ENCODE measurements at regions not wholly inside any gene's neighbourhood (a gene's known extent, or its start where the extent isn't known, plus 50 kb on each side); places are given as distances from the start of the nearest gene placed in this dataset.
"Not testable (repeated sequence)": the region's sequence is repeated elsewhere in the genome, so short reads cannot be mapped to it uniquely, and the experiment has no call there.

DNA sequence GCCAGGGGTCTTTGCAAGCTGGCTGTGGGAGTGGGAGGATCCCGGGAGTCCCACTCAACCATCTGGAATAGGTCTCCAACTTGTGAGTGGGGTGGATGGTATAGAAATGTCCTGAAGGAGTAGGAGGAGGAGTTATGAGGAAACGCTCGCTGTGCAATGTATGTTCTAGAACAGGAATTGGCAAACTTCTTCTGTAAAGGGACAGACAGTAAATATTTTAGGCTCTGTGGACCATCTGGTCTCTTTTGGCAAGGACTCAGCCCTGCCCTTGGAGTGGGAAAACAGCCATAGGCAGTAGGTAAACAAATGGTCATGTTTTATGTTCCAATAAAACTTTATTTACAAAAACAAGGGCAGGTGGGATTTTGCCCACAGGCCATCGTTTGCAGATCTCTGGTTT is 149.2 kb downstream of the NPIPB5 start:
- no peak for DNase-seq

DNA sequence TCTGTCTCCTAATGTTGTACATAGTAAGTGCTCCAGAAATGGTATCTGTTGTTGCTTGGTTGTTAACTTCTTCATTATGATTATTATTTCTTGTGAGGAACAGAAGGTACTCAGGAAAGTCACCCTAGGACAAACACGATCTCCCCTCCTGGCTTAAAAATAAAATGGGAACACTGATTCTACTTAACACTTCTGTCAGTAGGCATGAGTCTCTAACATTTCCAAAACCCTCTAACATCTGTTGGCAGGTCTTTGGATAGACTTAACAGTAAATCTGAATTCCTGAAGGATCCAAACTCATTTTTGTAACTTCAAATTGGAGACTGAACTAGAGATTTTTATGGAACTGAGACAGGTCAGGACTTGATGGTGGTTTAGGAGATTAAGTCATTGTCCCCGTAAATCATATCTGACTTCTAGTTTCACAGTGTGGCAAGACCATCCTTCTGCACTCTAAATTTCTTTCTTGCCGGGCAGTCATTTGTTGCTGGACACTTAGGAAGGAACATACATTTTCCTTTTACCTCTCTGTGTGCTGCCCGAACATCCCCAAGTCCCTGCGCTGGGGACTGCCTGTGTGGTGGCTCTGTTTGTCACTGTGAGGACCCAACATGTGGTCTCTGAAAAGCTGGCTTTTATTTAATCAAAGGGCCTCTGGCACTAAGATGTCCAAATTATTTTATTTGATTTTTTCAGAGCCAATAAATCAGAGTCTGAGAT is 149.9 kb downstream of the NPIPB5 start:
- no peak for DNase-seq

DNA sequence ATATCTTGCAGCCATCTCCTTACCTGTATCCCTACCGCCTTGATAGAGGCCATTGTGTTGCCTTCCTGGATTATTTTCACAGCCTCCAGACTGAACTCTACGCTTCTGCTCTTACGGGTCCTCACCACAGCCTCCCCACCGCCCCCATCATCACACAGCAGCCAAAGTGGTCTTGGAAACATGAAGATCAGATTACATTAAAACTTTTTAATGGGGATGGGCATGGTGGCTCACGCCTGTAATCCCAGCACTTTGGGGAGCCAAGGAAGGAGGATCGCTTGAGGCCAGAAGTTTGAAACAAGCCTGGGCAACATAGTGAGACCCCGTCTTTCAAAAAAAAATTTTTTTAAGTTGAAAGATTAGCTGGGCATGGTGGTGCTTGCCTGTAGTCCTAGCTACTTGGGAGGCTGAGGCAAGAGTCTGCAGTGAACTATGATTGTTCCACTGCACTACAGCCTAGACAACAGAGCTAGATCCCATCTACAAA is 150.5 kb downstream of the NPIPB5 start:
- DNase-seq = no peak

DNA sequence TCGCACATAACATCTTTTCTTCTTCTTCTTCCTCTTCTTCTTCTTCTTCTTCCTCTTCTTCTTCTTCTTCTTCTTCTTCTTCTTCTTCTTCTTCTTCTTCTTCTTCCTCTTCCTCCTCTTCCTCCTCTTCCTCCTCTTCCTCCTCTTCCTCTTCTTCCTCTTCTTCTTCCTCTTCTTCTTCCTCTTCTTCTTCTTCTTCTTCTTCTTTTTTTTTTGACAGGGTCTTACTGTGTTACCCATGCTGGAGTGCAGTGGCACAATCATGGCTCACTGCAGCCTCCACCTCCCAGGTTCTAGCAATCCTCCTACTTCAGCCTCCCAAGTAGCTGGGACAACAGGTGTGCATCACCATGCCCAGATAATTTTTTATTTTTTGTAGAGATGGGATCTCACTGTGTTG is 151.0 kb upstream of the HS3ST2 start:
- not testable (repeated sequence) for DNase-seq

DNA sequence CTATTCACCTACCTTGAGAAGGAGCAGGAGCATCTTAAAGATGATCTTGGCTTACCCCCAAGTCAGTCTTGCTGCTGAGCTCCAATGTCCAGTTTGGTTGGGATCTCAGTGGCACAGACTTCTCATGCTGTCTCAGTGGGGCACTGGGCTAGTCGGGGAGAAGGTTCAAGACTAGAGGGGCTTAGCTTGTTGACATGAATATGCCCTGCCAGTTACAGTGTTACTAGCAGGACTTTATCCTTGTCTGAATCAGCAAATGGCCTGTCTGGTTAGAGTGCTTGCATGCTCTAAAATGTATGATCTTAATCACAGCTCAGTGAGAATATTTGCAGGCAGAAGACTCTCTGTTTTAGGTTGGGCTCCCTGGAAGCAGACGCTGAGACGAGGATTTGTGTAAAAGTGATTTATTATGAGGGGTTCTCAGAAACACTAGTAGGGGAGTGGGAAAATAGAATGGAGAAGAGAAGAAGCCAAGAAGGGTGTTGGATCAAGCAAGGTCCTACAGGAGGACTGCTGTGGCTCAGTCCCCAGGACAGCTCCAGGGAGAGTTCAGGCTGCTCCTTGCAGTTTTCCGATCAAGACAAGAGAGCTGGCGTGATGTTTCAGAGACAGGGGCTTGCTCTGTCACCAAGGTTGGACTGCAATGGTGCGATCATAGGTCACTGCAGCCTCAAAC is 150.4 kb upstream of the HS3ST2 start:
- DNase-seq = no peak

DNA sequence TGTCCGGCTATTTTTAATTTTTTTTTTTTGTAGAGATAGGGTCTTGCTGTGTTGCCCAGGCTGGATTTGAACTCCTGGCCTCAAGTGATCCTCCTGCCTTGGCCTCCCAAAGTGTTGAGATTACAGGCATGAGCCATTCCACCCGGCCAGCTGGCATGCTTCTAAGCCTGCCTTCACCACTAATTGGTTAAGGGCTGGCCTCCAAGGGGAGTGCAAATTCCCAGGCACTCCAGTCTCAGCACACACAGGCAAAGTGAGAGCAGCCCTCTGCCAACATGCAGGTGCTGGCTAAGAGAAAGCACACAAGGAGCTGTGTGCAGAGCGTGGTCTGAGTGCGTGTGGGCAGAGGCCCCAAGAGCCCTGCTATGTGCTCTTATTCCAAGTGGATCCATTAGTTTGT is 149.8 kb upstream of the HS3ST2 start:
- DNase-seq = no peak

DNA sequence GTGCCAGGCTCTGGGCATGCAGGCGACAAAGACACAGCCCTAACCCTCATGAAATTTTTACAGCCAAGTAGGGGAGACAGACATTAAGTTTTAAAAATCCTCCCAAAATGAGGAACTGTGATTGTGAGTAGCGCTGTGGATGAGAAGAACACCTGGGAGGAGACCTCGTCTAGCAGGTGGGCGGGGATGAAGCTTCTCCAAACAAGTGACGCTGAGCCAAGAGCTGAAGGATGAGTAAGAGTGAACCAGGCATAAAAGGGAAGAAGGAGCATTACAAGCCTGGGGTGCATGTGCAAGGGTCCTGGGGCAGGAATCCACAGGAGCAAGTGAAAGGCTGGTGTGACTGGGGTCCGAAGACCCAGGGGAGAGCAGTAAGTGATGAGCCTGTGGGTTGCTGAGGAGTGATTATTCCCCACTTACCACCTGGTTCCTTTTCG is 149.4 kb upstream of the HS3ST2 start:
- DNase-seq = no peak

DNA sequence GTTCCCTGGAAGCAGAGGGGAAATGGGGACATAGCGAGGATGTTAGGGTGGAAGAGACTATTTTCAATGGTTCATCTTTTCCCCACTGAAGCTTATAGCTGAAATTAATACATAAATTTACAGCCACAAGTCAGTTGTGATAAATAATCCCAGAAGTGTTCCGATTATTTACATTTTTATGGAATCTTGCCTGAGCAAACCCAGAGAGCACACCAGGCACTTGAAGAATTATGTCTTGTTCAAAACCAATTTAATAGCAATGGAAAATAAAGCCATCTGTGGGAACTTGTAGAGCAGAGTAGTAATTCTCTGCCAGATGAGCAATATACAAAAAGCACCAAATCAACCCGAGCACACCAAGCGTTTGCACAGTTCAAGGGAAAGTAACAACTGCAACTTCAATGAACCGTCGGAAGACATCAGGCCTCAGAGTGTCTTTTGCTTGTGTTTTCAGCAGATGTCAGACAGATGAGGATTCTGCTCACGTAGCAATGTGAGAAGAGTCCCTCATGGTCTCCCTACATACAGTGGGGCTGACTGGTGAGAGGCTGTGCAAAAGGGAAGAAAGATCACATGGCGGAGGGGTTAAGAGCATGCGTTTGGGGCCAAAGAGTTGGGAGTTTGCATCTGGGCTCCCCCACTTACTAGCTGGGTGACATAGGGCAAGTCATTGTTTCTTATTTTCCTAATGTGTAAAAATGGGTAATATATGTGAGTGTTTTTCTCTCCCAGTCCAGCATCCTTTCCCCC is 148.7 kb upstream of the HS3ST2 start:
- no peak for DNase-seq

DNA sequence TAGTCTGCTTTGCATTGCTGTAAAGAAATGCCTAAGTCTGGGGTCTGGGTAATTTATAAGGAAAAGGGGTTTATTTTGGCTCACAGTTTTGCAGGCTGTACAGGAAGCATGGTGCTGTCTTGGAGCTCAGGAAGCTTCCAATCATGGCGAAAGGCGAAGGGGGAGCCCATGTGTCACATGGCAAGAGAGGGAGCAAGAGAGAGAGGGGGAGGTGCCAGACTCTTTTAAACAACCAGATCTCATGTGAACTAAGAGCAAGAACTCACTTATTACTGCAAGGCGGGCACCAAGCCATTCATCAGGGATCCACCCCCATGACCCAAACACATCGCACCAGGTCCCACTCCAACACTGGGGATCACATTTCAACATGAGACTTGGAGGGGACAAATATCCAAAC is 148.2 kb upstream of the HS3ST2 start:
- no peak for DNase-seq

DNA sequence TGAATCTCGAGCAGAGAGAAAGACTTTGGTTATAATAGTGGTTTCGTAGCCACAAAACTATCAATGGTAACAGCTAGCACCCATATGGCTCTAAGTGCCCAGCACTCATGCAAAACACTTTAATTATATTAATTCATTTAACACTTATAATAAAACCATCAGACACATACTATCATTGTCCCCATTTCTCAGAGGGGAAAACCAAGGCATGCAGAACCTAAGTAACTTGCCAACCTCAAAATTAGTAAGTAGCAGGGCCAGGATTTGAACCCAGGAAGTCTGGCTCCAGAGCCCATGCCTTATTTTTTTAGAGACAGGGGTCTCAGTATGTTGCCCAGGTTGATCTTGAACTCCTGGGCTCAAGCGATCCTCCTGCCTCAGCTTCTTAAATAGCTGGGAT is 145.6 kb upstream of the HS3ST2 start:
- DNase-seq = no peak

DNA sequence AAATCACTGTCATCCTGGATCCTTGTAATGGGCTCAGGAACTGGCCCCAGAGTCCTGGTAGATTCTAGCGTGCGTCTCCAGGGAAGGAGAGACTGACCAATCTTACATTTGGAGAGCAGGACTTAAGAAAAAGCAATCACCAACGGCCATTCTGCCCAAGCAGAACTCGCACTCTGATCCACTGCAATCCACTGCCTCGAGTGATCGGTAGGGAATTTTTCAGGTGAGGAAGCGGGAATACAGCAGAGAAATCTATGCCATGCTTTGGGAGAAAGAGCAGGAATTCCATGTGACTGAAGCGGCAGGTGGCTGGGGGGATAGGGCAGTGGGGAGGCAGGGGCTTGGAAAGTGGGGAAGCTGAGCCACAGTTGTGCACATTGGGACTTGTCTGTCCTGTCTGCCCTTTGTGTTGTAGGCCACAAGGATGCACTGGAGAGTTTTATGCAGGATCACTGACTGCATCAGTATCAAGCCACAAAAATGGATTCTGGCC is 143.9 kb upstream of the HS3ST2 start:
- DNase-seq = no peak

DNA sequence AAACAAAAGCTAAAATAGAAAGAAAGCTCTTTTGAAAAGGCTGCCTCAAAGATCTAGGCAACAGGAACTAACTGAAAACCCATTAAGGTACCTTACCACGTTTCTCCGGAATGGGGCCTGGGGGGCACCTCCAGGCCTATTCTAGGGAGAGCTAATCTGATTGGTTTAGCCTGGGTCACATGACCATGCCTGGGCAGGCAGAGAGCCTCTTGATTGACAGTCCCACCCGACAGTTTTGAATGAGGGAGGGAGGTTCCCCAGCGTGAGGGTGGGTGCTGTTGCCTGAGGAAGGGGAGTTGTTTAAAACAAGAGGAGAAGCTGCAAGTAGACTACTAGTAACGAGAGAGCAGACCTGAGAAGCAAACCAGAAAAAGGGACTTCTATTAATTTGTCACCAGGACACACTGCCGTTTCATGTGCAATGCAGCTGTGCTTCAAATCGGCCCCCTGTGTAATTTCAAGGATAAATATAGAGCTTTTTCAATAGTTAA is 143.4 kb upstream of the HS3ST2 start:
- no peak for DNase-seq

DNA sequence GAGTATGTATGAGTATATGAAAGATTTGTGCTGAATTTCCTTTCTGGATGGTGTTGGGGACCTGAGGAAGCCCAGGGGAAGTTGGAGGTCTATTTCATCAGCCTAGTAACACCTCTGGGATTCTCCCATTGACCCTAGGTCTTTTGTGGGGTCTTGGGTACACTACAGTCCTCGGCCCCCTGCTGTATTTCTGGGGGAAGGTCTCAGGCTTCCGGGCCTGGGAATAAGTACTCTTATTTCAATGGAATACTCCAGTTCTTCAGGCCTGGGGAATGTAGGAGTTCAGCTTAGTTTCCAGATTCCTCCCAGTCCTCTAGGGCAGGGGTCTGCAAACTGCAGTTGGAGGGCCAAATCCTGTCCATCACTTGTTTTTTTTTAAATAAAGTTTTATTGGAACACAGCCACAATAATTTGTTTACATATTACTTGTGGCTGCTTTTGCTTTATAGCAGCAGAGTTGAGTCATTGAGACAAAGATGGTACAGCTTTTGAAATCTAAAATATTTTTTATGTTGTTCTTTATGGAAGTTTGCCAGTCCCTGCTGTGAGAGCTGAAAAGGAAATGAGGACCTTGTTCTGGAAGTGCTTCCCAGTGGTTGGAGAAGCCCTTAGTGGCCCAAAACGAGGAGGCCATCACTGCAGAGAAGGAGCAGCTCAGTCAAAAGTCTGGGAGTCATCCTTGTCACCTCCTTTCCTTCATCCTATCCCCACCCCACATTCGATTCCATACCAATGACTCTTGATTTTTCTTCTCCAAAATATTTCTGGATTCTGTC is 142.5 kb upstream of the HS3ST2 start:
- DNase-seq = no peak

DNA sequence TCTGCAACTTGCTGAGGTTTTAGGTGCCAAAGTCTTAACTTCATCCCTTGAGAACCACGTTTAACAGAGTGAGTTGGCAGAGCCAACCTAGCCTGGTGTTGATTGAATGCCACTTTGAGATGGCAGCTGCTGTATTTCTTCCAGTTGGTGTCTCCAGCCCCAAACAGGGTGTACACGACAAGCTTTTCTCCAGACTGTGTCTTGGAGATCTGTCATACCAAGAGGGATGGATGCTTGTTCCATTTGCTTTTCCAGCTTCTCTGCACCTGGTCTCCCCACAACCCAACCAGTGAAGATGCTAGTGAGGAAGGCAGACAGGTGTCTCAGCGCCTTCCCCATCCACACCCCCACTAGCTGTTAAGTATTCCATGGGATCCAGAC is 141.1 kb upstream of the HS3ST2 start:
- DNase-seq = no peak

DNA sequence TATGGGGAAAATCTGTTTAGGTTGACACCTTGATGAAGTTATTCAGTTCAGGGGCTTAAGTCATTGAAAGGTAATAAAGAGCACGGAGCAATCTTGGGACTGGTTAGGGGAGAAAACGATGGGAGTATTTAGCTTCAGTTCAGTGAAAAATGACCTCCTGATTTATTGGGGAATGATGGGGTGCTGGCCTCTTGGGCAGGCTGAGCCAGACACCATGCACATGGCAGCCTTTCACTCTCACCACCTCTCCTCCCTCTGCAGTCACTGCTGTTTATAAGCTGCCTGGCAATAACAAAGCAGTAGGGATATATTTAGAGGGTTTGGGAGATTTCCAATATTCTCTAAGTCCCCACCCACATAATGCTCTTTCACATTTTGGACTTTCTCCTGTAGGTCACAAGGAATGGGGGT is 140.5 kb upstream of the HS3ST2 start:
- no peak for DNase-seq

DNA sequence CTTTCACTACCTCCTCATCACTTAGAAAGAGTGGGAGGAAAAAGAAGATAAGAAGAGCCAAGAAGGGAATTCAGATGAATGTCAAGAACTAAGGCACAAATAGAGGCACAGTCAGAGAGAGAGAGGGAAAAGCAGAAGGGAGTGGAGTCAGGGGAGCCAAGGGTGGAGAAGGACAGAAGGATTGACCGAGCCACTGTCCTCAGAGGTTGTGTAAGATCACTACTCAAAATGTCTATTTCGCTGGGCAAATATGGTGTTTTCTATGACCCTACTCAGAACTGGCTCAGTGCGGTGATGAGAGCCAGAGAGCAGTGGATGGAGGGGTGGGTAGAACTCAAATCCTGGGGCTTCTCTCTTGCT is 139.2 kb upstream of the HS3ST2 start:
- DNase-seq = no peak

DNA sequence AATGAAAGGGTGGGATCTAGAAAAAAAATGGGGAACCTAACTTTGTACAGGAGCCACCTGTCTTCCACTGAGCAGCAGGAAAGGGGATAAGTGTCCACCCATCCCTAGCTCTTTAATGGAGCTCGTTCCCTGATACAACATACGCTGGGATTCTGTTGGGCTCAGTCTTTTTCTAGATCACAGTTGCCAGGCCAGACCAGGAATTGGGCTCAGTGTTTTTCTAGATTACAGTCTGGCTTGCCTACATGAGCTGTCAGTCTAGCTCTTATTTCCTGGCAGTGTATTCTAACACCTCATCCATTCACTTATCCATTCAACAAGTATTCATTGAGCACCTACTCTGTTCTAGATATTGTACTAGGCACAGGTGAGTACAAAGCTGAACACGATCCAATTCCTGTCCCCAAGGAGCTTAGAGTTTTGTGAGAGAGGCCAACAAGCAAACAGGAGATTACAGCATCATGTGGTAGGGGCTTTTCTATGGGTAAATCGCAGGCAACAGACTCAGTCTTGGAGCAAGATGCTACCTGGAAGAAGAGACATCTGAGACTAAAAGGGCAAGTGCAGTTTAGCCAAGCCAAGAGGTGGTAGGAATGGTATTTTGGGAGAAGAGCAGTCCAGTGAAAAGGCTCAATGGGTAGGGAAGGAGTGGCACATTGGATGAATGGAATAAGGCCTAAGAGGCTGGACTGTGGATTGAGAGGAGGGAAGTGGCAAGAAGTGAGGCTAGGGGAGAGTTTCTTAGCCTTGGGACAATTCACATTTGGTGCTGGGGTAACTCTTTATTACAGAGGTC is 138.0 kb upstream of the HS3ST2 start:
- DNase-seq = no peak

DNA sequence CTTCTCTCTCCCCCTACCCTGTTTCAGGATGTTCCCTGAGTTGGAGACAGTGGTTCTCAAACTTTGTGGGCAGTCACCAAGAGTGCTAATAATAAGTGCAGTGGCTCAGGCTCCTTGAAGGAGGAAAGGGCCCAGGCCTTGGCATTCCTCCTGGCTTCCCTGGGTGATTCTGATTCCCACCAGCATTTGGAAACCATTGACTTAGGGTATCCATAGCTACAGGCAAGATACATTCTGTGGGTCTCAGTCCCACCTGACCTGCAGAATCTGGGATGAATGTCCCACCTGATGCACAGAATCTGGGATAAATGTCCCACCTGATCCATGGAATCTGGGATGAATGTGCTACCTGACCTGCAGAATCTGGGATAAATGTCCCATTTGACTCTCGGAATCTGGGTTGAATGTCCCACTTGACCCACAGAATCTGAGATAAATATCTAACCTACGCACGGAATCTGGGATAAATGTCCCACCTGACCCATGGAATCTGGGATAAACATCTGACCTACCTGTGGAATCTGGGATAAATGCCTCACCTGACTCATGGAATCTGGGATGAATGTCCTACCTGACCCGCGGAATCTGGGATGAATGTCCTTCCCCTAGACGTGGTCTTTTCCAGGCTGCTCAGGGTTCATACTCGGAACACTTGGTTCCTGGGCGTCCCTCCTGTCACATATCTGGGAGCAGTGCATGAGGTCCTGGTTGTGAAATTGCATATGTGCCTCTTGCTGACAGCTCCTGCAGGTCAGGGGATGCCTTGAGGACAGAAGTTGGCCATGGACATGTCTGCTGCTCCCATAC is 136.7 kb upstream of the HS3ST2 start:
- no peak for DNase-seq

DNA sequence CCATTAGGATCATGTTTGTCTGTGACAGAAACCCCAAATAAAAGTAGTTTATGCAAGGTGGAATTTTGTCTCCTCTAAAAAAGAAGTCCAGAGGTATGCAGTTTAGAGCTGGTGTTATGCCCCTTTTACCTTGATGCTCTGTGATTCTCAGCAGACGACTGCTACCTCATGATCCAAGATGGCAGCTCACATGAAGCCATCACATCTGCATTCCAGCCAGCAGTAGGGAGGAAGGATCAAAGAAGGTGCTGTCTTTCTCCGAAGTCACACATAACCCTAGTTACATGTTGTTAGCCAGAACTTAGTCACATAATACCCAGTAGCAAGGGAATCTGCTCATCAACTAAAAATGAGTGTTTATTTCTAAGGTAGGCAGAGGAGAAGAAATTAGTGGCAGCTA is 135.7 kb upstream of the HS3ST2 start:
- DNase-seq = no peak

DNA sequence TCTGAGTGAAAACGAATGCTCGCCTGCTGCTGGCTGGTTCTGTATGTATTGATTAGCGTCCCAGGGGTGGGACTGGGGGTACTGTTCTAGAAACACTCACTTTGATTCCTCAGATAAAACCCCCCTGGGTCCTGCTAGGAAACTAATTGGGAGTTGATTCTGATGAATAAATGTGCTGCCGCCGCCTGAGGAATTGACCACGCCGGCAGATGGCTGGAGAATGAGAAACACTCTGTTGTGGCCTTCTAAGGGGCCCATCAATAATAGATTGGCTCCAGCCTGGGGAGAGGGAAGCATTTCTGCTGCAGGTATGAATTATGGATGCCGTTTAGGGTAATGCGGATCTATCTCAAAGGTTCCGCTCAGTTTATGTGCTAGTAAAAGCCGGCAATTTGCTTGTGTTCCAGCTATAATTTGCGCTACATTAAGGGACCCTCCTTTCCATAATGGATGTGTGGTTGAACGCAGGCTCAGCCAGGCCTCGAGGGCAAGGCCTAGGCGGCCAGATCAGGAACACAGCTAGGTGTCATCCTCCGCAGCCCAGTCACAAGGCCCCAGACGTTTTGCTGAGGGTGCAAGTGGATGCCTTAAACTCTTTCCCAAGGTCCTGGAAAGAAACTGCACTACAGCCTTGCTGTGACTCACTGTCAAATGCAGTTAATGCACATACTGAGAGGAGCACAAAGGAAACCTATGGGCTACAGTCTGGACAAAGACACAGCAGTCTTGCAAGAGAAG is 132.2 kb upstream of the HS3ST2 start:
- DNase-seq = no peak
